ENCODE measurements at regions not wholly inside any gene's neighbourhood (a gene's known extent, or its start where the extent isn't known, plus 50 kb on each side); places are given as distances from the start of the nearest gene placed in this dataset.

DNA sequence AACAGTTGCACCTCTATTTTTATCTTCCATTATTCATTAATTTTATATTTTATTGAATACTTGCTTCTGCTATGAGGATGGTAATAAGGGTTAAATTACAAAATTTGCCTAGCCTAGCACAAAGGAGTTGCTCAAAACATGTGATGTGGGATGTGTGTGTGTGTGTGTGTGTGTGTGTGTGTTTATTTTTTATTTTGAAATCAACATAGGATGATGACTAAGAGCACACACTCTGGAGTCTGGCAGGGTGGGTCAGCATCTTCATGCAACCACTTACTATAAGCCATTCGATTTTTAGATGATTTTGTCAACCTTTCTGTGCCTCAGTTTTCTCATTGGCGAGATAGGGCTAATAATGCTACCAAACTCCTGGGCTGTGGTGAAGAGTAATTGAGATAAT lies 57.7 kb upstream of the MAMDC2 start:
- TF ChIP-seq ZFX (IDR thresholded peaks at IDR 0.05), result no peak
- TF ChIP-seq, protein P1, sequence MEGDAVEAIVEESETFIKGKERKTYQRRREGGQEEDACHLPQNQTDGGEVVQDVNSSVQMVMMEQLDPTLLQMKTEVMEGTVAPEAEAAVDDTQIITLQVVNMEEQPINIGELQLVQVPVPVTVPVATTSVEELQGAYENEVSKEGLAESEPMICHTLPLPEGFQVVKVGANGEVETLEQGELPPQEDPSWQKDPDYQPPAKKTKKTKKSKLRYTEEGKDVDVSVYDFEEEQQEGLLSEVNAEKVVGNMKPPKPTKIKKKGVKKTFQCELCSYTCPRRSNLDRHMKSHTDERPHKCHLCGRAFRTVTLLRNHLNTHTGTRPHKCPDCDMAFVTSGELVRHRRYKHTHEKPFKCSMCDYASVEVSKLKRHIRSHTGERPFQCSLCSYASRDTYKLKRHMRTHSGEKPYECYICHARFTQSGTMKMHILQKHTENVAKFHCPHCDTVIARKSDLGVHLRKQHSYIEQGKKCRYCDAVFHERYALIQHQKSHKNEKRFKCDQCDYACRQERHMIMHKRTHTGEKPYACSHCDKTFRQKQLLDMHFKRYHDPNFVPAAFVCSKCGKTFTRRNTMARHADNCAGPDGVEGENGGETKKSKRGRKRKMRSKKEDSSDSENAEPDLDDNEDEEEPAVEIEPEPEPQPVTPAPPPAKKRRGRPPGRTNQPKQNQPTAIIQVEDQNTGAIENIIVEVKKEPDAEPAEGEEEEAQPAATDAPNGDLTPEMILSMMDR (conservative IDR thresholded peaks at IDR 0.05), result no peak
- no peak overlapping the region for H3K27ac ChIP-seq

DNA sequence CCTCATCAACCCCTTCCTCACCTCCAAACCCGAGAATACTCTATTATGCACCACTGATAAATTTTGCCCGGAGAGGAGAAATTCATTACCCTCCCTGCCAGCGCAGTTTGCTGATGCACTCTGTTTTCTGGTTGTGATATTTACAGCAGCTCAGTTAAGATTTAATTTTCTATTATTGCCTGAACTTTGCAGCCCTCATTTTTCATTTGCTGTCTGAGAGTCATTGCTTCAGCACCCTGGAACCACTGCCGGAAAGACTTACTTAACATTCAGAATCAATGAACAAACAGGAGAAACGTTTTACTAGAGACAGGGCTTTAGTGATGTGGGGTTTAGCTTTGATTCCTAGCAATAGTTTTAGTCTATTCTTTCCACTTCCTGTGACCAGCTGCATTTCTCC lies 56.7 kb upstream of the MAMDC2 start:
- H3K27ac ChIP-seq, result no peak overlapping the region
- no peak for TF ChIP-seq ZFX (IDR thresholded peaks at IDR 0.05)
- TF ChIP-seq, protein P1 (conservative IDR thresholded peaks at IDR 0.05), result no peak

DNA sequence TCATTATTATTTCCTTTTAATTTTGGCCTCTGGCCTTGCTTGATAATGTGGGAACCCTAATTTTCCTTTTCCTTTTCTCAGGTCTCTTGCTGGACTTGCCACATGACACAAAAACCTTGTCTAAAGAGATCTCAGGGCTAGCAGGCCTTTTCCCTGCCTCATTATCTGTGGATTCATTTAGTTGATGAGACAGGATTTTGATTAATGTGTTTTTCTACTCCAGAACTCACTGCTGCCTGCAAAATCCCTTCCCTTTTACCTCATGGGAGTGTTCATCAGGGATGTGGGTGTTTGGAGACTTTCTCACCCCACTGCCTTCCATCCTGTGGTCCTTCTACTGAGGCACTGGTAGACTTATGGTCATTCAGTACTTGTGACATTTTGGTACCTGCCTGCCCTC lies 56.2 kb upstream of the MAMDC2 start:
- no peak overlapping the region for H3K27ac ChIP-seq
- TF ChIP-seq ZFX (IDR thresholded peaks at IDR 0.05), result no peak
- TF ChIP-seq, protein P1 (conservative IDR thresholded peaks at IDR 0.05), result no peak

DNA sequence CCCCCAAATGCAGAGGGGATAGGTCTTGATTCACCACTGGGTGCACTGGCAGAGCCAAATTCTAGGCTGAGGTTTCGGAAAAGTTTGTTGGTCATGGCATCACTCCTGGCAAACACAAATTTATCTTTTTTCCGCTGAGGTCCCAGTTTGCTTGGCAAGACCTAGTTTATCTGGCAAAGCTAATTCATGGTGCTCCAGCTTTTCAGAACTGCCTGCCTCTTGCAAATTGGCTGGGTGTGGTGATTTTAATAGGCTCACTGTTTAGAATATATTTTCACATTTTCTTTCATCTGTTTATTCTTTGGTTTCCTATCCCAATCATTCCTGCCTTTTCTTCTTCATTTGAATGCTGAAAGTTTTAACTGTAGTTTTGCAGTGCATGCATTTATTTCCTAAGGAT lies 50.5 kb upstream of the MAMDC2 start:
- TF ChIP-seq, protein P1 (conservative IDR thresholded peaks at IDR 0.05), result no peak
- no peak for TF ChIP-seq ZFX (IDR thresholded peaks at IDR 0.05)
- H3K27ac ChIP-seq, result no peak overlapping the region

Data from C4-2B (cell line).